Fibroblast of lung (primary cell): ENCODE measurements at regions not wholly inside any gene's neighbourhood (a gene's known extent, or its start where the extent isn't known, plus 50 kb on each side); places are given as distances from the start of the nearest gene placed in this dataset.

Experiments used
- DNase-seq, 2 donors: peaks; one replicate each; pipeline versions ENCODE4 v3.0.0 to v3.0.0-alpha.2; 2010; ENCODE audit warnings: low read depth in 2 of 2
- H2AFZ ChIP-seq: 2 replicates; pipeline ENCODE4 v1.5.1; 2012; ENCODE audit warnings: low read length, control low read depth, inconsistent platforms
- H3K27ac ChIP-seq: 2 replicates; pipeline ENCODE4 v1.5.1; 2011; ENCODE audit warnings: low read length, control low read depth; ENCODE audit not compliant: insufficient read depth
- H3K27me3 ChIP-seq: 2 replicates; pipeline ENCODE4 v1.5.1; 2011; ENCODE audit warnings: mild to moderate bottlenecking, low read length; ENCODE audit not compliant: control insufficient read depth, insufficient read depth
- H3K36me3 ChIP-seq: 2 replicates; pipeline ENCODE4 v1.5.1; 2011; ENCODE audit warnings: low read length; ENCODE audit not compliant: control insufficient read depth, insufficient read depth
- H3K4me1 ChIP-seq: 2 replicates; pipeline ENCODE4 v1.5.1; 2011; ENCODE audit warnings: low read length; ENCODE audit not compliant: control insufficient read depth, insufficient read depth; ENCODE audit errors: extremely low read depth
- H3K4me2 ChIP-seq: 2 replicates; pipeline ENCODE4 v1.5.1; 2011; ENCODE audit warnings: low read length, control low read depth; ENCODE audit not compliant: insufficient read depth; ENCODE audit errors: extremely low read depth
- H3K4me3 ChIP-seq, 4 experiments: fragments of 200-600 bp in 1 of 4; sonication (generic) in 1 of 4; replicated peaks in 1 of 4; 2 replicates each; pipeline ENCODE4 v1.5.1; 2011 to 2016; ENCODE audit warnings: low read length in 4 of 4, low read depth in 3 of 4, mild to moderate bottlenecking in 3 of 4, control low read depth in 2 of 4, inconsistent platforms in 1 of 4, mixed read lengths in 1 of 4; ENCODE audit not compliant: insufficient read depth in 1 of 4; ENCODE audit errors: control extremely low read depth in 1 of 4
- H3K79me2 ChIP-seq: 2 replicates; pipeline ENCODE4 v1.5.1; 2012; ENCODE audit warnings: mild to moderate bottlenecking, low read length, inconsistent platforms; ENCODE audit not compliant: control insufficient read depth, insufficient read depth
- H3K9ac ChIP-seq: 2 replicates; pipeline ENCODE4 v1.5.1; 2011; ENCODE audit warnings: mild to moderate bottlenecking, low read length, control low read depth; ENCODE audit not compliant: insufficient read depth
- H3K9me3 ChIP-seq: 2 replicates; pipeline ENCODE4 v1.5.1; 2012; ENCODE audit warnings: low read depth, low read length; ENCODE audit not compliant: control insufficient read depth, insufficient read depth
- H4K20me1 ChIP-seq: 2 replicates; pipeline ENCODE4 v1.5.1; 2011; ENCODE audit warnings: low read length; ENCODE audit not compliant: control insufficient read depth, insufficient read depth; ENCODE audit errors: extremely low read depth
- CTCF ChIP-seq, 2 donors: IDR thresholded peaks in 1 of 2; conservative IDR thresholded peaks in 1 of 2; 1 replicate in 1 of 2; 2 replicates in 1 of 2; pipeline ENCODE4 v1.5.1; 2011 to 2012; ENCODE audit warnings: low read length in 2 of 2, control low read depth in 1 of 2, inconsistent platforms in 1 of 2, low read depth in 1 of 2, mild to moderate bottlenecking in 1 of 2
- EZH2 ChIP-seq: IDR thresholded peaks from 2 replicates; pipeline ENCODE4 v1.5.1; 2012; ENCODE audit warnings: low read length, control low read depth, mild to moderate bottlenecking; ENCODE audit errors: missing control alignments

- no peaks in the 10 kb centered on the region for H3K9me3 ChIP-seq
- TF ChIP-seq CTCF (conservative IDR thresholded peaks at IDR 0.05 in 1 of 2, IDR thresholded peaks at IDR 0.05 in 1 of 2; ENCODE audit: low read depth in 1 of 2, low read length in 2 of 2): no peak
- no peaks in the 10 kb centered on the region for H3K36me3 ChIP-seq
- H3K9ac ChIP-seq: no peak overlapping the region
- H4K20me1 ChIP-seq: no peaks in the 10 kb centered on the region
- no peaks in the 10 kb centered on the region for H3K79me2 ChIP-seq
- no peak overlapping the region for H3K4me2 ChIP-seq
- H3K27me3 ChIP-seq: no peaks in the 10 kb centered on the region
- H3K27ac ChIP-seq: no peak overlapping the region
- no peak for DNase-seq
- H3K4me3 ChIP-seq: no peak overlapping the region
- no peak overlapping the region for H2AFZ ChIP-seq
- H3K4me1 ChIP-seq: no peaks in the 10 kb centered on the region
Observed at GRCh38 chr2:12440731-12441130, 276.0 kb upstream of the TRIB2 start.

GRCh38 chr2:12441750-12442475 is 274.8 kb upstream of the TRIB2 start:
- Histone ChIP-seq H3K9ac (no peak overlapping the region), H3K36me3 (no peaks in the 10 kb centered on the region), H3K79me2 (no peaks in the 10 kb centered on the region), H4K20me1 (no peaks in the 10 kb centered on the region), H3K4me1 (no peaks in the 10 kb centered on the region), H3K4me3 (no peak overlapping the region), H3K9me3 (no peaks in the 10 kb centered on the region), H3K27ac (no peak overlapping the region), H2AFZ (no peak overlapping the region), H3K27me3 (no peaks in the 10 kb centered on the region), H3K4me2 (no peak overlapping the region)
- TF ChIP-seq CTCF (conservative IDR thresholded peaks at IDR 0.05 in 1 of 2, IDR thresholded peaks at IDR 0.05 in 1 of 2; ENCODE audit: low read depth in 1 of 2, low read length in 2 of 2) (no peak), EZH2 (no peak)
- no peak for DNase-seq

GRCh38 chr2:12442476-12442847 is 274.3 kb upstream of the TRIB2 start:
- Histone ChIP-seq H3K27me3 (no peaks in the 10 kb centered on the region), H3K79me2 (no peaks in the 10 kb centered on the region), H3K9ac (no peak overlapping the region), H3K4me3 (no peak overlapping the region), H3K4me2 (no peak overlapping the region), H3K4me1 (no peaks in the 10 kb centered on the region), H3K36me3 (no peaks in the 10 kb centered on the region), H2AFZ (no peak overlapping the region), H3K27ac (no peak overlapping the region), H4K20me1 (no peaks in the 10 kb centered on the region), H3K9me3 (no peaks in the 10 kb centered on the region)
- TF ChIP-seq CTCF (conservative IDR thresholded peaks at IDR 0.05 in 1 of 2, IDR thresholded peaks at IDR 0.05 in 1 of 2; ENCODE audit: low read depth in 1 of 2, low read length in 2 of 2) (no peak), EZH2 (no peak)
- peak; percentile 63 to 79 for DNase-seq
